ENCODE measurements at regions not wholly inside any gene's neighbourhood (a gene's known extent, or its start where the extent isn't known, plus 50 kb on each side); places are given as distances from the start of the nearest gene placed in this dataset.

DNA sequence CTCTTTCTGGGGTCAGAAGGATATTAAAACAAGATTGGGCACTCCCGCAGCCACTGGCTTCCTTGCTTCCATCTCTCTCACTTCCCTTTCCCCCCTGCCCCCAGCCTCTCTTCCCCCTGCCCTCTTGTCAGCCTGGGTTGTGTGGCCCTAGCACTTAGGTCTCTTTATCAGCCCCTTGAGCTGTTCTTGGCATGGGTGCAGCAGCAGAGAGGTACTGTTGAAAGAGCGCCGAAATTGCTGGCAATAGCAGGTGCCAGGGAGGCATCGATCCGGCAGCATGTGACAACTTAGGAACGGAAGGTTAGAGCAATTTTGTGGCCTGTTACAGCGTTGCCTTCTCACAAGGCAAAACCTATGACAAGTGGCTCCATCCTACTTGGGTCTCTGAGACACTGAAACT, 333.1 kb upstream of the IGFBP7 start:
- H3K9me3 ChIP-seq (ENCODE audit: control insufficient read depth in 1 of 2, low read length in 2 of 2) = no peaks in the 10 kb centered on the region
- H3K4me3 ChIP-seq (ENCODE audit: low read depth in 1 of 2, low read length in 2 of 2) = no peak overlapping the region
- no peaks in the 10 kb centered on the region for H3K27me3 ChIP-seq (ENCODE audit: low read depth, low read length)
- no peak overlapping the region for H3K27ac ChIP-seq (ENCODE audit: low read length)
- peaks cover 0 to 18% of the 10 kb centered on the region in 2 donors for H3K4me1 ChIP-seq (ENCODE audit: control insufficient read depth in 1 of 2, insufficient read depth in 2 of 2, low read length in 2 of 2)
- H3K36me3 ChIP-seq (ENCODE audit: control insufficient read depth in 1 of 2, insufficient read depth in 2 of 2, low read length in 2 of 2) = no peaks in the 10 kb centered on the region

DNA sequence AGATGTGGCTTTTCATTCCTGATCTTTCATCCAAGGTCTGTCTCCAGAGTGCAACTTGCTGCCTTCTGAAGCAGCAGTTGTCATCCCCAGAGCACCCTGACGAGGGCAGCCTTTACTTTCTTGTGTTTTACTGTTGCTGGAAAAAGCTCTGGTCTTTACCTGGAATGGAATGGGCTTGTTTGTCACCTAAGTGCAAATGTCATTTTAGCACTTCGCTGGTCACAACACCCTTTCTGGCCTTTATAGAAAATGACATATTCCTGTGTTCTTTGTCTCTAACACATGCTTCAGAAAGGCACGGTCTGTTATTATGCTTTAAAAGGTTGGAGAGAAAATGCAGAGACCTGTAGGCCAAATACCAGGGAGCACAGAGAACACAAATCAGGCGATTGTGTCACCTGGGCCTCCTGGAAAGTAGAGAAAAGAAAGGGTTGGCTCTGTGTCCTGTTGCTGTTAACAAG, 332.7 kb upstream of the IGFBP7 start:
- no peaks in the 10 kb centered on the region for H3K36me3 ChIP-seq (ENCODE audit: control insufficient read depth in 1 of 2, insufficient read depth in 2 of 2, low read length in 2 of 2)
- no peaks in the 10 kb centered on the region for H3K9me3 ChIP-seq (ENCODE audit: control insufficient read depth in 1 of 2, low read length in 2 of 2)
- no peaks in the 10 kb centered on the region for H3K27me3 ChIP-seq (ENCODE audit: low read depth, low read length)
- no peak overlapping the region for H3K27ac ChIP-seq (ENCODE audit: low read length)
- H3K4me1 ChIP-seq (ENCODE audit: control insufficient read depth in 1 of 2, insufficient read depth in 2 of 2, low read length in 2 of 2) = peaks cover 0 to 18% of the 10 kb centered on the region in 2 donors
- no peak overlapping the region for H3K4me3 ChIP-seq (ENCODE audit: low read depth in 1 of 2, low read length in 2 of 2)

DNA sequence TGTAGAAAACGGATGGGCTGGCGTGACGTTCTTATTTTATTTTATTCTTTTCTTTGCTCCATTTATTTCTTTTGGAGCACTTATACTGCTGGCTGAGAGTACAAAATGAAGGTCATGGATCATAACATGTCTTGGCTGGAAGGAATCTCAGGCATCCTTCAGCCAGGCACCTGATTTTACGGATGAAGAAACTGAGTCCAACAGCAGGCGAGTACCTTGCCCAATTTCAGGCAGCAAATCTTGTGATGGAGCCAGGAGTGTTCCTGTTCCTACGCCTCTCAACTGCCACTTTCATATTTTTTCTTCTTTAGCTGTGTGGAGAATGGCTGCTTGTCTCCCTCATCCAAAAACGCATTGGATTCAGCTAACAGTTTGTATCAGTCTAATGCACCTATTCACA, 332.1 kb upstream of the IGFBP7 start:
- Histone ChIP-seq H3K27ac (ENCODE audit: low read length) (no peak overlapping the region), H3K27me3 (ENCODE audit: low read depth, low read length) (no peaks in the 10 kb centered on the region), H3K4me1 (ENCODE audit: control insufficient read depth in 1 of 2, insufficient read depth in 2 of 2, low read length in 2 of 2) (peaks cover 0 to 18% of the 10 kb centered on the region in 2 donors), H3K36me3 (ENCODE audit: control insufficient read depth in 1 of 2, insufficient read depth in 2 of 2, low read length in 2 of 2) (no peaks in the 10 kb centered on the region), H3K9me3 (ENCODE audit: control insufficient read depth in 1 of 2, low read length in 2 of 2) (no peaks in the 10 kb centered on the region), H3K4me3 (ENCODE audit: low read depth in 1 of 2, low read length in 2 of 2) (no peak overlapping the region)

DNA sequence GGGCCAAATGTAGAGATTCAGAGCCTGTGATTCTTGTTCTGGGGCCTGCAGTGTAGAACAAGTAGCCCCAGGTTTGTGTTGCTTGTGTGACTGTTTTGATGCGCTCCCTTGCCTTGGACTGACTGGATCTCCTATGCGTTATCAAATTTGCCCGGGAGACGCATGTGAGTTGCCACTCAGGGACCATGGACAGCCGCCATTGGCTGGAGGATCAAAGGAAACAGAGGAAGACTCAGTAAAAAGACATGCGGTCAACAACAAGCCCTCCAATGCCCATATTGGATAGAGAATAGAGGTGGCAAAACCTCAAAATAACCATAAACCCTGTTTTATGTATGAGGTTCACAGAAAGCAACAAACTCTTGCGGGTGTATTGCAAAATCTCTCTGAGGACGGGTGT, 327.5 kb upstream of the IGFBP7 start:
- H3K27ac ChIP-seq (ENCODE audit: low read length) = no peak overlapping the region
- no peaks in the 10 kb centered on the region for H3K36me3 ChIP-seq (ENCODE audit: control insufficient read depth in 1 of 2, insufficient read depth in 2 of 2, low read length in 2 of 2)
- H3K4me1 ChIP-seq (ENCODE audit: control insufficient read depth in 1 of 2, insufficient read depth in 2 of 2, low read length in 2 of 2) = peaks cover 0 to 7% of the 10 kb centered on the region in 2 donors
- no peaks in the 10 kb centered on the region for H3K9me3 ChIP-seq (ENCODE audit: control insufficient read depth in 1 of 2, low read length in 2 of 2)
- no peaks in the 10 kb centered on the region for H3K27me3 ChIP-seq (ENCODE audit: low read depth, low read length)
- H3K4me3 ChIP-seq (ENCODE audit: low read depth in 1 of 2, low read length in 2 of 2) = no peak overlapping the region

DNA sequence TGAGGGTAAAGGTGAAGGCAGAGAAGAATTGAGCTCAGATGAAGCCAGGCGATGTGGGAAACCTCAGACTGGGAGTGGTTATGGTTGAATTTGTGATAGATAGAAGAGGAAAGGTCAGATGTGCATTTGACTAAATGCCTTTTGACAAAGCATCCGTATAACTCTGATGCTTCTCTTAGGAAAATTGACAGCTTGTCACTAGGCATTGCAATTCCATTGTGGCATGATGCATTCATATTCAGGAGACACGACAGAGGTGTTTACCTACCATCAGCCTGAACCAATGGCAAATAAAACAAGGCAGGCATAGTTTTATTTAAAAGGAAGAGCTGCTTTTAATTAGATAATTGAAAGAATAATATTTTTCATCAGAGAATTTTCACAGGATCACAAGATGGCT, 325.1 kb upstream of the IGFBP7 start:
- H3K9me3 ChIP-seq (ENCODE audit: control insufficient read depth in 1 of 2, low read length in 2 of 2) = no peaks in the 10 kb centered on the region
- H3K4me1 ChIP-seq (ENCODE audit: control insufficient read depth in 1 of 2, insufficient read depth in 2 of 2, low read length in 2 of 2) = no peaks in the 10 kb centered on the region
- no peaks in the 10 kb centered on the region for H3K36me3 ChIP-seq (ENCODE audit: control insufficient read depth in 1 of 2, insufficient read depth in 2 of 2, low read length in 2 of 2)
- no peak overlapping the region for H3K4me3 ChIP-seq (ENCODE audit: low read depth in 1 of 2, low read length in 2 of 2)
- no peaks in the 10 kb centered on the region for H3K27me3 ChIP-seq (ENCODE audit: low read depth, low read length)
- H3K27ac ChIP-seq (ENCODE audit: low read length) = no peak overlapping the region

DNA sequence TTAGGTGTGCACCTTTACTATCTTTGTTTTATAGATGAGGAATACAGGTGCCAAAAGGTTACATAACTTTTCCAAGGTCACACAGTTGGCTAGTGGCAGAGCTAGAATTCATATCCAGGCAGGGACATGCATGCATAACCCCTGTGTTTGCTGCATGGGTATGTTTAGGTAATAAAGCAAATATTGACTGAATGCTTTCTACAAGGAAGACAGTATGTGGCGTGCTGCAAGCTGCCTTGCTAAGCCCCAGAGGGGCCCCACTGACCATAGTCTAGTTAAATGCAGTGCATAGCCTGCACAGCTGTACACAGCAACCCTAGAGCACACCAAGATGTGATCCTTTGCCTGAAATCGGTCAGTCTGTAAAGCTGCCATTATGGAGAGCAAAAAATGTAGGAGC, 320.5 kb upstream of the IGFBP7 start:
- Histone ChIP-seq H3K9me3 (ENCODE audit: control insufficient read depth in 1 of 2, low read length in 2 of 2) (no peaks in the 10 kb centered on the region), H3K4me1 (ENCODE audit: control insufficient read depth in 1 of 2, insufficient read depth in 2 of 2, low read length in 2 of 2) (no peaks in the 10 kb centered on the region), H3K27ac (ENCODE audit: low read length) (no peak overlapping the region), H3K4me3 (ENCODE audit: low read depth in 1 of 2, low read length in 2 of 2) (no peak overlapping the region), H3K27me3 (ENCODE audit: low read depth, low read length) (no peaks in the 10 kb centered on the region), H3K36me3 (ENCODE audit: control insufficient read depth in 1 of 2, insufficient read depth in 2 of 2, low read length in 2 of 2) (no peaks in the 10 kb centered on the region)

DNA sequence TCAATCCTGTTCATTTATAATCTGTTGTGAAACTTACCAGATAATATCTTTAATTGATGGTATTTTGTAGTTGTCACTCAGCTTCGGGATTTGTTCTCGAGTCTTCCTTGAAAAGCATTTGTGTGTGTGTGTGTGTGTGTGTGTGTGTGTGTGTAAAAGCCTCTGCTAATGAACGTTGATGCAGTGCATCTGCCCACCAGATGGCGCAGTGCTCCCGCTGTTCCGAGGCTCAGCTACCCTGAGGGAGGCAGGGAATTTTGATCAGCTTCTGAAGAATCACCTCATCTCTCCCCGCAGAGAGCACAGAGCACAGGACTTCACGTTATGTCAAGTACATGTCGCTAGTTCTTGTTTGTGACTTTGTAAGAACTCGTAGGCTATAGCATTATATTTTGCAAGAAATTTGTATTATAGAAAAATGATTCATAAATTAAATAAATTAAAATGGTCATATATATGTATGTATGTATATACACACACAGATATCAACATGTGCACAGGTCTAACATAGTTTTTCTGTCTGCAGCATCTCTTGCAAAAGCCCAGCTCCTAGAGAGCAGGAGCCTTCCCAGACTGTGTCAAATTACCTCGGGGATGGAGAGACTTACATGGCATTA, 316.7 kb upstream of the IGFBP7 start:
- no peak overlapping the region for H3K27ac ChIP-seq (ENCODE audit: low read length)
- H3K4me3 ChIP-seq (ENCODE audit: low read depth in 1 of 2, low read length in 2 of 2) = no peak overlapping the region
- H3K27me3 ChIP-seq (ENCODE audit: low read depth, low read length) = no peaks in the 10 kb centered on the region
- no peaks in the 10 kb centered on the region for H3K9me3 ChIP-seq (ENCODE audit: control insufficient read depth in 1 of 2, low read length in 2 of 2)
- no peaks in the 10 kb centered on the region for H3K36me3 ChIP-seq (ENCODE audit: control insufficient read depth in 1 of 2, insufficient read depth in 2 of 2, low read length in 2 of 2)
- no peaks in the 10 kb centered on the region for H3K4me1 ChIP-seq (ENCODE audit: control insufficient read depth in 1 of 2, insufficient read depth in 2 of 2, low read length in 2 of 2)

DNA sequence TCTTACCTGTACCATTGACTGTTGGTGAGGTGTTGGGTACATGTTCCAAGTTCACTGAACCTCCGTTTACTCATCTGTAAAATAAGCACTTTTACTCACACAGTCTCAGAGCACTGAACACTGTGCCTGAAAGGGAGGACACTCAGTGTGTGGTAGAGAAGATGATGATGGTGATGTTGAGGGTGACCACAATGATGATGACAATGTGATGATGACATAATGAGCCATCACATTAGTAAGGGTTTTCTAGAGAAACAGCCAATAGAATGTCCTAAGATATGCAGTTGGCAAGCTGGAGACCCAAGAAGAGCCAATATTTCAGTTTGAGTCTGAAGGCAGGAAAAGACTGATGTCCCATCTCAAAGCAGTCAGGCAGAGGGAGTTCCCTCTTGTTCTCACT, 315.4 kb upstream of the IGFBP7 start:
- Histone ChIP-seq H3K9me3 (ENCODE audit: control insufficient read depth in 1 of 2, low read length in 2 of 2) (no peaks in the 10 kb centered on the region), H3K4me1 (ENCODE audit: control insufficient read depth in 1 of 2, insufficient read depth in 2 of 2, low read length in 2 of 2) (no peaks in the 10 kb centered on the region), H3K36me3 (ENCODE audit: control insufficient read depth in 1 of 2, insufficient read depth in 2 of 2, low read length in 2 of 2) (no peaks in the 10 kb centered on the region), H3K4me3 (ENCODE audit: low read depth in 1 of 2, low read length in 2 of 2) (no peak overlapping the region), H3K27ac (ENCODE audit: low read length) (no peak overlapping the region), H3K27me3 (ENCODE audit: low read depth, low read length) (no peaks in the 10 kb centered on the region)

DNA sequence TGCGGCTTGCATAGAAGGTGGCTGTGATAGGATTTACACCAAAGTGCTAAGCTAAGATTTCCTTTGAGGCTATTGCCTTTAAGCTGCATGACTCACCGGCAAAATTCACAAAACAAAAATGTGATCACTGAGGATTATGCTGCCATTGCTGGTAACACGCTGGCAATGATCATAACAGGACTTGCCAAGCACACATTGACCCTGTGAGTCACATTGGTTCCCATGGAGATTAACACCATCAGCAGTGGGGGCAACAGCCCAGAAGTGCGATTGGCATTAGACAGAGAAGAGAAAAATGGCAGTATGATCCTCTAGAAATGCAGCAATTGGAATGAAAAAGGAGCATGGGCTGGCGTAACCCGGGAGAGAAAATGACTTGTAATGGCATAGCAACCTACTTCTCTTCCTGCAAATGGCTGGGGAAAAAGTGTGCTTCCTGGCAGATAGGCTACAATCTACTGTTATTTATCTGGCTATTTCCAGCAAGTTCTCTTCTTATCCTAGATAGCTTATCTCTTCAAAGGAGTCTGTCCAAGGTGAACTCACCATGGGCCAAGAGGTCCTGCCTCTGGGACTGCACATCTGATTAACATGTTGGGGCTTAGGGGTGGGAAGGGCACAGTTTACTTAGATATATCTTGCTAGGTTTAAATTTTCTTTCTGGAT, 314.2 kb upstream of the IGFBP7 start:
- no peaks in the 10 kb centered on the region for H3K27me3 ChIP-seq (ENCODE audit: low read depth, low read length)
- no peaks in the 10 kb centered on the region for H3K9me3 ChIP-seq (ENCODE audit: control insufficient read depth in 1 of 2, low read length in 2 of 2)
- no peaks in the 10 kb centered on the region for H3K4me1 ChIP-seq (ENCODE audit: control insufficient read depth in 1 of 2, insufficient read depth in 2 of 2, low read length in 2 of 2)
- H3K27ac ChIP-seq (ENCODE audit: low read length) = no peak overlapping the region
- no peak overlapping the region for H3K4me3 ChIP-seq (ENCODE audit: low read depth in 1 of 2, low read length in 2 of 2)
- no peaks in the 10 kb centered on the region for H3K36me3 ChIP-seq (ENCODE audit: control insufficient read depth in 1 of 2, insufficient read depth in 2 of 2, low read length in 2 of 2)

DNA sequence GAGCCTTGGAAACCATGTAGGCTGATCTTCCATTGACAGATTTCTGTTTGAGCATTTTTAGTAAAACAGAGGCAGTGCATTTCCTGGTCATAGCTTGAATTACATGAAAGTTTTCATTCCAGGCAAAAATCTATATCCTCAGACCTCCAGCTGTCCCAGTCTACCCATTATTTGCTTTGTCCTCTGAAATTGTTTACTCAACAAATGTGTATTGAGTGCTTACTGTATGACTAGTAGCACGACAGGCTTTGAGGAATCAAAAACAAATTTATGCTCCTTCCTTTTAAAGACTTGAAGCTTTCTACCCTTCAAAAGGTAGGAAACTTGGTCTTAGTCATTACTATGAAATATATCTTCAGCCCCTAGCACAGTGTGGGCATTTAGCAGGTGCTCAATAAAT, 307.9 kb upstream of the IGFBP7 start:
- Histone ChIP-seq H3K36me3 (ENCODE audit: control insufficient read depth in 1 of 2, insufficient read depth in 2 of 2, low read length in 2 of 2) (no peaks in the 10 kb centered on the region), H3K9me3 (ENCODE audit: control insufficient read depth in 1 of 2, low read length in 2 of 2) (no peaks in the 10 kb centered on the region), H3K27ac (ENCODE audit: low read length) (no peak overlapping the region), H3K4me3 (ENCODE audit: low read depth in 1 of 2, low read length in 2 of 2) (no peak overlapping the region), H3K27me3 (ENCODE audit: low read depth, low read length) (no peaks in the 10 kb centered on the region), H3K4me1 (ENCODE audit: control insufficient read depth in 1 of 2, insufficient read depth in 2 of 2, low read length in 2 of 2) (no peaks in the 10 kb centered on the region)

DNA sequence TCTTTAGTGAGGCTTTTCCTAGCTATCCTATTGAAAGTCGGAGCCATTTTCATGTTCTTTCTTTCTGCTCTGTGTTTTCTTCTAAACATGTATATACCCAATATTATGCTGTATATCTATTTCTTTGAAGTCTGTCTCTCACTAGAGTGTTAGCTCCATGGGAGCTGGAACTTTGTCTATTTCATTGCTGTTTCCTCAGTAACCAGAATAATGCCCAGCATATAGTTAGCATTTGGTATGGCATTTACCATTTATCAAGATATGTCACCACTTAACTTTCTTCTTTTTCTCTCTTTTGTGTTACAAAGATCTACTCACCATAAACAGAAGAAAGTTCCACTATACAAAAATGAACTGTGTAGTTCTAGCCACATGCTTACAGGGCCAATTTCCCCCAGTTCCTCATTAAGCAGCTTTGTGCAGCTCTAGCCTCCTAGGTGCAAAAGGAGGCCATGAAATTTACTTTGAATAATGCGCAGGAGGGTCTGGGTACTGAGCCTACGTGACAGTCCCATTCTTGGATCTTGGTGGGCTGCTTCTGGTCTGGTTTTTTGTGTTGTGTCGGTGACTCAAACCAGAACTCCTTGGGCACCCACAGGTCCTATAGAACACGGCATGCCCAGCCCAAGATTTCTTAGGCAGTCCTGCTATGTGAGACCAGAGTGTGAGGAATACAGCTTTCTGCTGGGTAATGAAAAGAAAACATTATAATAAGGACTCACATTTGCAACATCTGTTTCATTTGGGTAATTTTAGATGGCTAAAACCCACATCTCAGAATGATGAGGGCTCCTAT, 302.3 kb upstream of the IGFBP7 start:
- no peak overlapping the region for H3K4me3 ChIP-seq (ENCODE audit: low read depth in 1 of 2, low read length in 2 of 2)
- no peaks in the 10 kb centered on the region for H3K4me1 ChIP-seq (ENCODE audit: control insufficient read depth in 1 of 2, insufficient read depth in 2 of 2, low read length in 2 of 2)
- no peak overlapping the region for H3K27ac ChIP-seq (ENCODE audit: low read length)
- H3K27me3 ChIP-seq (ENCODE audit: low read depth, low read length) = no peaks in the 10 kb centered on the region
- no peaks in the 10 kb centered on the region for H3K36me3 ChIP-seq (ENCODE audit: control insufficient read depth in 1 of 2, insufficient read depth in 2 of 2, low read length in 2 of 2)
- no peaks in the 10 kb centered on the region for H3K9me3 ChIP-seq (ENCODE audit: control insufficient read depth in 1 of 2, low read length in 2 of 2)
